H9 (cell line): ENCODE measurements at regions not wholly inside any gene's neighbourhood (a gene's known extent, or its start where the extent isn't known, plus 50 kb on each side); places are given as distances from the start of the nearest gene placed in this dataset.

Experiments used
- DNase-seq: peaks from one replicate; pipeline ENCODE4 v3.0.0-alpha.2; 2017
- H2AFZ ChIP-seq: one replicate; pipeline ENCODE4 v1.6.1; 2013; ENCODE audit warnings: mild to moderate bottlenecking, low read length, control low read depth, moderate library complexity
- H2AK5ac ChIP-seq: 2 replicates; pipeline ENCODE4 v1.6.1; 2013; ENCODE audit warnings: low read length, control low read depth, mixed read lengths; ENCODE audit not compliant: insufficient read length
- H2BK120ac ChIP-seq: one replicate; pipeline ENCODE4 v1.6.1; 2013; ENCODE audit warnings: low read depth, mild to moderate bottlenecking, low read length, control low read depth, inconsistent platforms; ENCODE audit not compliant: poor library complexity, severe bottlenecking
- H2BK12ac ChIP-seq: 2 replicates; pipeline ENCODE4 v1.6.1; 2013; ENCODE audit warnings: low read length, control low read depth, mixed read lengths, low read depth; ENCODE audit not compliant: insufficient read length
- H2BK15ac ChIP-seq: 2 replicates; pipeline ENCODE4 v1.6.1; 2013; ENCODE audit warnings: low read depth, low read length, control low read depth
- H2BK20ac ChIP-seq: one replicate; pipeline ENCODE4 v1.6.1; 2013; ENCODE audit warnings: low read depth, mild to moderate bottlenecking, low read length, control low read depth, inconsistent platforms; ENCODE audit not compliant: poor library complexity, severe bottlenecking
- H2BK5ac ChIP-seq: 2 replicates; pipeline ENCODE4 v1.6.1; 2013; ENCODE audit warnings: low read length, control low read depth, mixed read lengths; ENCODE audit not compliant: insufficient read length
- H3K14ac ChIP-seq: 2 replicates; pipeline ENCODE4 v1.6.1; 2013; ENCODE audit warnings: low read length, control low read depth; ENCODE audit not compliant: insufficient read depth
- H3K18ac ChIP-seq: 2 replicates; pipeline ENCODE4 v1.6.1; 2013; ENCODE audit warnings: low read depth, mild to moderate bottlenecking, mixed read lengths, low read length, control low read depth; ENCODE audit not compliant: insufficient read length
- H3K23ac ChIP-seq: 2 replicates; pipeline ENCODE4 v1.6.1; 2013; ENCODE audit warnings: low read length, control low read depth, mixed read lengths, low read depth; ENCODE audit not compliant: insufficient read length
- H3K23me2 ChIP-seq: 2 replicates; pipeline ENCODE4 v1.6.1; 2013; ENCODE audit warnings: low read depth, mild to moderate bottlenecking, mixed read lengths, low read length, control low read depth; ENCODE audit not compliant: insufficient read length, poor library complexity, severe bottlenecking
- H3K27ac ChIP-seq: 2 replicates; pipeline ENCODE4 v1.5.1; 2013; ENCODE audit warnings: low read length, control low read depth, mixed read lengths, low read depth; ENCODE audit not compliant: insufficient read length
- H3K27me3 ChIP-seq: 2 replicates; pipeline ENCODE4 v1.6.1; 2013; ENCODE audit warnings: low read length, control low read depth, inconsistent platforms; ENCODE audit not compliant: insufficient read depth
- H3K4ac ChIP-seq: 2 replicates; pipeline ENCODE4 v1.6.1; 2013; ENCODE audit warnings: low read depth, mild to moderate bottlenecking, control low read depth, inconsistent platforms, low read length, moderate library complexity
- H3K4me1 ChIP-seq: 2 replicates; pipeline ENCODE4 v1.6.1; 2013; ENCODE audit warnings: low read length, control low read depth, inconsistent platforms; ENCODE audit not compliant: insufficient read depth
- H3K4me2 ChIP-seq: 2 replicates; pipeline ENCODE4 v1.6.1; 2013; ENCODE audit warnings: low read length, control low read depth, mixed read lengths; ENCODE audit not compliant: insufficient read length, insufficient read depth
- H3K56ac ChIP-seq: 2 replicates; pipeline ENCODE4 v1.6.1; 2013; ENCODE audit warnings: low read depth, mild to moderate bottlenecking, mixed read lengths, low read length, control low read depth; ENCODE audit not compliant: insufficient read length
- H3K79me1 ChIP-seq: 2 replicates; pipeline ENCODE4 v1.6.1; 2013; ENCODE audit warnings: low read depth, mild to moderate bottlenecking, moderate library complexity, low read length, control low read depth, inconsistent platforms; ENCODE audit not compliant: insufficient read depth, poor library complexity, severe bottlenecking
- H3K79me2 ChIP-seq: 2 replicates; pipeline ENCODE4 v1.6.1; 2013; ENCODE audit warnings: low read length, control low read depth, inconsistent platforms; ENCODE audit not compliant: insufficient read depth
- H3K9ac ChIP-seq: 2 replicates; pipeline ENCODE4 v1.6.1; 2013; ENCODE audit warnings: low read length, control low read depth, mixed read lengths; ENCODE audit not compliant: insufficient read length; ENCODE audit errors: extremely low read depth
- H3K9me3 ChIP-seq: one replicate; pipeline ENCODE4 v1.6.1; 2013; ENCODE audit warnings: low read depth, low read length, inconsistent platforms; ENCODE audit not compliant: control insufficient read depth
- H3T11ph ChIP-seq: one replicate; pipeline ENCODE4 v1.6.1; 2013; ENCODE audit warnings: mild to moderate bottlenecking, low read length, control low read depth, inconsistent platforms
- H4K20me1 ChIP-seq: one replicate; pipeline ENCODE4 v1.6.1; 2013; ENCODE audit not compliant: control insufficient read depth, insufficient read length, insufficient read depth
- H4K5ac ChIP-seq: 2 replicates; pipeline ENCODE4 v1.6.1; 2013; ENCODE audit warnings: low read depth, mild to moderate bottlenecking, mixed read lengths, low read length, control low read depth; ENCODE audit not compliant: insufficient read length
- H4K8ac ChIP-seq: replicated peaks from 2 replicates; pipeline ENCODE4 v1.6.1; 2013; ENCODE audit warnings: low read length, control low read depth, mixed read lengths, low read depth; ENCODE audit not compliant: insufficient read length
- H4K91ac ChIP-seq: 2 replicates; pipeline ENCODE4 v1.6.1; 2013; ENCODE audit warnings: low read depth, mild to moderate bottlenecking, moderate library complexity, mixed read lengths, low read length, control low read depth; ENCODE audit not compliant: insufficient read length
- H3K27ac Mint-ChIP-seq, 3 experiments: 2 replicates in 2 of 3; 3 replicates in 1 of 3; pipeline ENCODE4 v1.8.0; 2020 to 2021; ENCODE audit warnings: mixed read lengths in 3 of 3, mild to moderate bottlenecking in 1 of 3, moderate library complexity in 1 of 3
- H3K27me3 Mint-ChIP-seq: 2 replicates; pipeline ENCODE4 v1.8.0; 2021; ENCODE audit warnings: low read depth, mild to moderate bottlenecking, moderate library complexity, mixed read lengths
- H3K36me3 Mint-ChIP-seq, 3 experiments: 2 replicates in 2 of 3; 3 replicates in 1 of 3; pipeline ENCODE4 v1.8.0; 2020 to 2021; ENCODE audit warnings: low read depth in 3 of 3, mixed read lengths in 3 of 3; ENCODE audit not compliant: insufficient read depth in 1 of 3
- H3K4me1 Mint-ChIP-seq, 2 experiments: 2 replicates each; pipeline ENCODE4 v1.8.0; 2020; ENCODE audit warnings: mixed read lengths in 2 of 2
- H3K4me3 Mint-ChIP-seq, 2 experiments: 2 replicates in 1 of 2; 3 replicates in 1 of 2; pipeline ENCODE4 v1.8.0; 2020 to 2021; ENCODE audit warnings: mild to moderate bottlenecking in 2 of 2, mixed read lengths in 2 of 2, moderate library complexity in 1 of 2
- H3K9me3 Mint-ChIP-seq, 2 experiments: 2 replicates in 1 of 2; 3 replicates in 1 of 2; pipeline ENCODE4 v1.8.0; 2020; ENCODE audit warnings: mild to moderate bottlenecking in 2 of 2, mixed read lengths in 2 of 2, moderate library complexity in 1 of 2
- WGBS: extraction: QIAGEN DNeasy Blood & Tissue Kit; methylation state at CpG from one replicate; pipeline ENCODE4 v1.1.7; 2013; ENCODE audit warnings: missing lambda C conversion rate, low lambda C conversion rate, mixed read lengths; ENCODE audit not compliant: insufficient read length; ENCODE audit errors: extremely low coverage; 5-methylcytosine and 5-hydroxymethylcytosine counted together
- TF ChIP-seq, protein P1 (sequence below): fragments of 200-600 bp; sonication (generic); conservative IDR thresholded peaks from 3 replicates; pipeline ENCODE4 v1.8.0; 2021; ENCODE audit warnings: antibody characterized with exemption, mild to moderate bottlenecking

DNA sequence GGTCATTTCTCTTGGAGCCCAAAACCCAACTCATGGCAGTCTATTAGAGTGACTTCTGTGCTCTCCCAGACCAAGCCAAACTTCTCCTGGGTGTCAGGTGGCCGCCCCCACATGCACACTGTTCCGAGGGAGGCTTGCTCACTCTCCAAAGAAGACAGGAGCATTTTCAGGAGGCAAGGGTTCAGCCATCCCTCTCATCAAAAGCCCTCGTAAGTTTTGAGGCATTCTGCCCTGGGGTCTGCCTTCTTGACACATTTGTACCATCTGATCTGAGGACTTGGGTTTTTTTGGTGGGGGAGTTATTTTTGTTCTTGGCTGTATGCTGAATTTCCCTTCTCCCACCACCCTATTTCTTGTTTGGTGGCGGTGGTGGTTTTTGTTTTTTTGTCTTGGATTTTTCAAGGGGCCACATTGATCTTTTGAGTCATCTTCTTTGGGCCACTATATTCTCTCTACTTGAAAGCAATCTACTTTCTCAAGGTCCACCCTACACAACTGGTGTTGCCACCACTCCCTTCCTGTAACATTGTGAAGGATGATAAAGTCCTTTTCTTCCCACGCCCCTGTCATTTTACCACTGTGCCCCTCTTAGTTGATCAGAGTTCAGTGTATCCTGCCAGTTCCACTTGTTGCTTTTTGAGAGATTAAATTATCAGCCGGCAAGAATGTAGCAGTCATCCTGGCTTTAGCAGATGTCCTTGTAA, 255.8 kb downstream of the CYP26B1 start:
- Histone ChIP-seq H2BK15ac (no peak overlapping the region), H3K56ac (no peak overlapping the region), H3K14ac (no peak overlapping the region), H2BK12ac (no peak overlapping the region), H4K5ac (no peak overlapping the region), H3K9me3 (no peaks in the 10 kb centered on the region), H3T11ph (no peak overlapping the region), H3K79me2 (no peaks in the 10 kb centered on the region), H2BK20ac (no peak overlapping the region), H2AK5ac (no peak overlapping the region), H2BK120ac (no peak overlapping the region), H4K8ac (no peak overlapping the region), H3K23me2 (no peaks in the 10 kb centered on the region), H3K27me3 (no peaks in the 10 kb centered on the region), H3K23ac (no peak overlapping the region), H3K18ac (no peak overlapping the region), H2AFZ (no peak overlapping the region), H3K9ac (no peak overlapping the region), H2BK5ac (no peak overlapping the region), H3K4me1 (no peaks in the 10 kb centered on the region), H3K4ac (no peak overlapping the region), H3K4me2 (no peak overlapping the region), H3K79me1 (no peaks in the 10 kb centered on the region), H4K91ac (no peak overlapping the region), H4K20me1 (no peaks in the 10 kb centered on the region), H3K27ac (no peak overlapping the region)
- Mint-ChIP-seq H3K9me3 (no peaks in the 10 kb centered on the region), H3K4me3 (no peak overlapping the region), H3K27me3 (peaks cover 3% of the 10 kb centered on the region), H3K36me3 (no peaks in the 10 kb centered on the region; a peak in 1 of 7 replicates), H3K27ac (no peak overlapping the region), H3K4me1 (no peaks in the 10 kb centered on the region)
- TF ChIP-seq, protein P1, sequence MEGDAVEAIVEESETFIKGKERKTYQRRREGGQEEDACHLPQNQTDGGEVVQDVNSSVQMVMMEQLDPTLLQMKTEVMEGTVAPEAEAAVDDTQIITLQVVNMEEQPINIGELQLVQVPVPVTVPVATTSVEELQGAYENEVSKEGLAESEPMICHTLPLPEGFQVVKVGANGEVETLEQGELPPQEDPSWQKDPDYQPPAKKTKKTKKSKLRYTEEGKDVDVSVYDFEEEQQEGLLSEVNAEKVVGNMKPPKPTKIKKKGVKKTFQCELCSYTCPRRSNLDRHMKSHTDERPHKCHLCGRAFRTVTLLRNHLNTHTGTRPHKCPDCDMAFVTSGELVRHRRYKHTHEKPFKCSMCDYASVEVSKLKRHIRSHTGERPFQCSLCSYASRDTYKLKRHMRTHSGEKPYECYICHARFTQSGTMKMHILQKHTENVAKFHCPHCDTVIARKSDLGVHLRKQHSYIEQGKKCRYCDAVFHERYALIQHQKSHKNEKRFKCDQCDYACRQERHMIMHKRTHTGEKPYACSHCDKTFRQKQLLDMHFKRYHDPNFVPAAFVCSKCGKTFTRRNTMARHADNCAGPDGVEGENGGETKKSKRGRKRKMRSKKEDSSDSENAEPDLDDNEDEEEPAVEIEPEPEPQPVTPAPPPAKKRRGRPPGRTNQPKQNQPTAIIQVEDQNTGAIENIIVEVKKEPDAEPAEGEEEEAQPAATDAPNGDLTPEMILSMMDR: no peak
- WGBS: no CpG with 5 or more reads among the region's 6 CpGs
- DNase-seq: no peak
